GM19324 (cell line): ENCODE measurements at regions not wholly inside any gene's neighbourhood (a gene's known extent, or its start where the extent isn't known, plus 50 kb on each side); places are given as distances from the start of the nearest gene placed in this dataset.

ENCODE experiments used
- ATAC-seq: cut with Tn5 transposase; IDR thresholded peaks from one replicate; pipeline ENCODE4 v1.9.1; 2021; ENCODE audit warnings: mild to moderate bottlenecking, moderate library complexity; ENCODE audit not compliant: unreplicated experiment, low FRiP score

GRCh38 chr4:106471151-106471550, 102.6 kb upstream of the GIMD1 start:
- no peak for ATAC-seq

DNA sequence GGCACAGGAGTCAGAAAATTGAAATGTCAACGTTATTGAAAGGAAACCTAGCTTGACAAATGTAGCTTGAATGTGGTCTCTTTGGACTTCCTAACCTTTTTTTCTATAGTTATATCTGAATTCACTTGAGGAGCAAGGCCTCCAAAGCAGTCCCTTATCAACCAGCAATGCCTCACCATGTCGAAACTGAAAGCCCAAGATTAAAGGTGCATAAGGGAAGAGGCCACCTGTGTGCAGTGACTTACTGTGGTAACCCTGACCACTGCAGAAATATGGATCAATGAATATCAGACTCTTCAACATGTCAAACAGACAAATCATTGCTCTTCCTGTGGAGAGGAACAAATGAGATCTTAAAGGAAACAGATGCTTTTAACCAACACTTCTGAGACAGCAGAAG, 95.0 kb upstream of the GIMD1 start:
- ATAC-seq = no peak

DNA sequence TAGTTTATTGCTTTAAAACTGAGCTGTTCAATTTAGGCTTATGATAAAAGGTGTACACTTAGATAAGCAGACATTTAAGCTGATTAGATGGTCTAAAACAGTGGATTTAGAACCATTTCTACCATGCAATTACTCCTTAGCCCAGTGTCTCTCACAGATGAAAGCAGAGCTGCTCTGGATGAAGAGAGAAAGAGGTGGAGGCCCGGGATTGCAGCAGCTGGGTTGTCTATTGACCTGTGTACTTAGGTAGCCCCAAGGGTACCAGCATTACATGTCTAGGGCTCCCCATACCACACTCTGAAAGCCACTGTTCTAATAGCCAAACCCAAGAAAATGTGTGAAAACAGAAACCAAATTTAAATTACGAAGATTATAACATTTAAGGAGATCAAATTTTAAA, 86.0 kb upstream of the GIMD1 start:
- ATAC-seq = no peak

DNA sequence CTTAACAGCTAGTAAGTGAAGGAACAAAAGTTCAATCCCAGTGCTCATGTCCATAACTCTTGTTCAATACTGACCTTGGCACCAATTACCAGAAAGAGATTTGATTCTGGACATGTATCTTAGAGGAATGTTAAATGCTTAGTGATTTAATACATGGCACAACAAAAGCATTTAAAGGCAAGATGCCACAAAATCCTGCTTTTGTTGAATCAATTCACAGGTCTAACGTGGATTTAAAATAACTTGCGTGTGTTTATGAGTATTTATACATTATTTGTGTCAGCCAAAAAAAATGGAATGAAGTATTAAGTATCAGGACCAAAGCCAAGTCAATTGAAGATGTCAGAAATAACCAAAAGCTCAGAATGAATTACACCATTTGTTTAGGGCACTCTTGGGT, 85.4 kb upstream of the GIMD1 start:
- ATAC-seq = no peak

GRCh38 chr4:106451091-106451490, 82.5 kb upstream of the GIMD1 start:
- no peak for ATAC-seq

- ATAC-seq = no peak
Measured at GRCh38 chr4:106450249-106450648, 81.7 kb upstream of the GIMD1 start.

GRCh38 chr4:106444557-106444956, 76.0 kb upstream of the GIMD1 start:
- ATAC-seq = no peak

GRCh38 chr4:106430797-106431196, 62.2 kb upstream of the GIMD1 start:
- ATAC-seq = no peak

- ATAC-seq = no peak
Measured at GRCh38 chr4:106429885-106430284, 61.3 kb upstream of the GIMD1 start.

DNA sequence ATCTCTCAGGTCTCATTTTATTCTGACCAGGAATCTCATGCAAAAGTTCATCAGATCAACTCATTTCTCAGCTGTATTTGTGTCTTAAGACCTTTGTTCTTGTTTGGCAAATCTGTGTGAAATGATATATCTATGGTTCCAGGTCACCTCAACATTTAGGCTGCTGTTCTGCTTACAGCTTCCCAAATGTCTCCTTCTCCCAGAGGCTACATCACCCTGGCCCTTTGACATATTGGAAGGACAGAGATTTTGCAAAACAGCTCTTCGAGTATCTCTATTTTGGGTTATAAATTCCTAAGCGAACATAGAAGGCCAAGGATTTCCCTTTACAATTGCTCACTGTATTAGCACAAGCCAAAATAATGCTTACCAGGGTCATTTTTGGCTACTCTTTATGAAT, 57.5 kb upstream of the GIMD1 start:
- no peak for ATAC-seq

DNA sequence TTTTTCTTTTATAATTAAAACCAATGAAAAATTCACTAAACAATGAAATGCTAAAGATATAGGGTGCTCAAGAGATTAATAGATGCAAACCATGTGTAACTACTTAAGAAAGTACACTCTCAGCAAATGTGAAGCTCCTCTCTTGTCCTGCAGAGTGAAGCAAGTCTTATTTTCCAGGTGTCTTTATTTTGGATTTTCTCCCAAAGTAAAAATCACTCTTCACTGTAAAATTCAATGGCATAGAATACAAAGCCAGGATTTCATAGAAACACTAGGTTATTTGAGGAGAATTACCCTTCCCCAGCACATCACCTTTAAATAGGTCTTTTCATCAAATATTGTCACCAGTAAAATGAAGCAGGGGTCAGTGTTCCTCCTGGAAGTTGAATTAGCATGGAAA, 57.0 kb upstream of the GIMD1 start:
- ATAC-seq = no peak

DNA sequence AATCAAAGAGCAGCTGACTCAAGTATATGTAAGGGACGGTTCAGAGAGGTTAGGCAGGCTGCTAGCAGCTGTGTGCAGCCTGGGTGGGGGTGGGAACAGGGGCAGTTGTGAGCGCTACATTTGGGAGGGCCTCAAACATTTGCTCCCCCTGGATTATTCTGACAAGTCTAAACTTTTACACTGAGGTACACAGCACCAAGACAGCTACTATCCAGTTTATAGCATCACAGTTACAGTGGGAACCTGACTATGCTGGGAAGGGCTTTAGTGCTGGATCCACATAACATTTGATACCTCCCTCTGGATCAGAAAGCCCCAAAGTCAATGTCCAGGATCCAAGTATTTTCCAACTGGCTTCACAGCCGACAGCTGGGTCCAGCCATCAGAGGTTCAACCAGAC, 55.8 kb upstream of the GIMD1 start:
- ATAC-seq = no peak

- no peak for ATAC-seq
Measured at GRCh38 chr4:106423791-106424190, 55.2 kb upstream of the GIMD1 start.

DNA sequence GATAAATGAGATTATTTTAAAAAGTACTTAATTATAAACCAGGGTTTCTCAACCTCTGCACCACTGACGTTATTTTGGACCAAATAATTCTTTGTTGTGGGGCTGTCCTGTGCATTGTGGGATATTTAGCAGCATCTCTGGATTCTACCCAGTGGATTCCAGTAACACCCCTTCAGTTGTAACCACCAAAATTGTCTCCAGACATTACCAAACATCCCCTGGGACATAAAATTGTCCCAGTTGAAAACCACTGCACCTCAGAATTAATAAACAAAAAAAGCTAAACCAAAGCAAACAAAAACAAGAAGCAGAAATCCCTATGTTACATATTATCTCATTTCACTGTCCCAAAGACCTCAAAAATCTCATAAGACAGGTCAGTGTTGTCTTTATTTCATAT, 54.2 kb upstream of the GIMD1 start:
- no peak for ATAC-seq

GRCh38 chr4:106421441-106422296, 53.1 kb upstream of the GIMD1 start:
- ATAC-seq = no peak

GRCh38 chr4:106418444-106418843, 49.9 kb upstream of the GIMD1 start:
- ATAC-seq = no peak
